ENCODE measurements at regions not wholly inside any gene's neighbourhood (a gene's known extent, or its start where the extent isn't known, plus 50 kb on each side); places are given as distances from the start of the nearest gene placed in this dataset.

DNA sequence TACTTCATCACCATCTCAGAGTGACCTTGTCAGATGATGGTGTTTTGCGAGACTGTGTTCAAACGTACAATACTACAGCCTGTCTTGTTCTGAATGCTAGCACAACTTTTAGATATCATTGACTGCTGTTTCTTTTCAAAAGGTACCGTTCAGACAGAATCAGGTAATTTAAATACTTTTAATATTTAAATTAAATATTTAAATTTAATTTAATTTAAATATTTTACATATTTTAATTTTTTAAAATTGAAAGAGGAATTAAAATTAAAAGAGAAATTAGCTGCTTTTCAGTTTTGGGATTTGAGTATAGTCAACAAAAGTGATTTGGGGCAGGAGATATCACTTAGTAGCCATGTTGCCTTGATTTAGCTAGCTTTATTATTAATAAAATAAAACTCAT, 642.1 kb upstream of the CCDC179 start:
- Histone ChIP-seq H3K4me1 (ENCODE audit: insufficient read depth, low read length) (no peaks in the 10 kb centered on the region), H3K4me3 (ENCODE audit: low read length) (no peak overlapping the region), H3K27me3 (ENCODE audit: insufficient read depth, low read length) (no peaks in the 10 kb centered on the region), H3K9me3 (ENCODE audit: low read length) (no peaks in the 10 kb centered on the region), H2AFZ (ENCODE audit: low read depth, low read length) (no peak overlapping the region), H3K36me3 (ENCODE audit: insufficient read depth, low read length) (no peaks in the 10 kb centered on the region)

DNA sequence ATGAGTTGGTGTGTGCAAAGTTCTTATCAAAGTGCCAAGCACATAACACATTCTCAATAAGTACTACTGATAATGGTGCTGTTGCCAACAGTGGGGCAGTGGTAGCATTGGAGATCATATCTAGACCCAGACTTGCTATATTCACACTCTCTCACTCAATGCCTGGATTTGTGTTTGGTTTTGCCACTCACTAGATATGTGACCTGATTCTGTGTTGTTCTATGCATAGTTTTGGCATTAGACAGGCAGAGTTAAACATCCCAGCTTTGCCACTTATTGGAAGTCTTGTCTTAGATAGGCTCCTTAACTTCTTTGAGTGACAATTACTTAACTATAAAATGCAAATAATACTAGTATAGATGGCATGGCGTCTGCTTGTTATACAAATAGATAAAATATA, 642.6 kb upstream of the CCDC179 start:
- H3K9me3 ChIP-seq (ENCODE audit: low read length): no peaks in the 10 kb centered on the region
- H3K4me3 ChIP-seq (ENCODE audit: low read length): no peak overlapping the region
- H3K4me1 ChIP-seq (ENCODE audit: insufficient read depth, low read length): no peaks in the 10 kb centered on the region
- H2AFZ ChIP-seq (ENCODE audit: low read depth, low read length): no peak overlapping the region
- no peaks in the 10 kb centered on the region for H3K27me3 ChIP-seq (ENCODE audit: insufficient read depth, low read length)
- no peaks in the 10 kb centered on the region for H3K36me3 ChIP-seq (ENCODE audit: insufficient read depth, low read length)

DNA sequence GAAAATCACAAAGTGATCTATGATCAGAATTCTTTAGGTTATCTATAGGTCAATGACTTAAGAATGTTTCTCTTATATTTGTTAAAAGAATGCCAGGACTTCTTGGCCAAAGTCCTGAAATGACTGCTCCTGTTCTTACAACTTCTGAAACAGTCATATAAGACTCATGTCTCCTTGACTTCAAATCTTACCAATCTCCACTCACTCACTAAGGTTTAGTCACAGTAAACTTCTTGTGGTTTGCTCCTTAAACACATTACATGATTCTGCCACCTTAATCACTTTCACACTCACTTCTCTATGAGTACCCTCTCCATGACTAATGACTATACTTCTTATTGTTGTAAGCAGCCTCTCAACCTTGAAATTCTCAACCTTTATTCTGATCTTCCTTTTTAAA, 648.7 kb upstream of the CCDC179 start:
- Histone ChIP-seq H2AFZ (ENCODE audit: low read depth, low read length) (no peak overlapping the region), H3K36me3 (ENCODE audit: insufficient read depth, low read length) (no peaks in the 10 kb centered on the region), H3K4me1 (ENCODE audit: insufficient read depth, low read length) (no peaks in the 10 kb centered on the region), H3K27me3 (ENCODE audit: insufficient read depth, low read length) (no peaks in the 10 kb centered on the region), H3K4me3 (ENCODE audit: low read length) (no peak overlapping the region), H3K9me3 (ENCODE audit: low read length) (no peaks in the 10 kb centered on the region)

DNA sequence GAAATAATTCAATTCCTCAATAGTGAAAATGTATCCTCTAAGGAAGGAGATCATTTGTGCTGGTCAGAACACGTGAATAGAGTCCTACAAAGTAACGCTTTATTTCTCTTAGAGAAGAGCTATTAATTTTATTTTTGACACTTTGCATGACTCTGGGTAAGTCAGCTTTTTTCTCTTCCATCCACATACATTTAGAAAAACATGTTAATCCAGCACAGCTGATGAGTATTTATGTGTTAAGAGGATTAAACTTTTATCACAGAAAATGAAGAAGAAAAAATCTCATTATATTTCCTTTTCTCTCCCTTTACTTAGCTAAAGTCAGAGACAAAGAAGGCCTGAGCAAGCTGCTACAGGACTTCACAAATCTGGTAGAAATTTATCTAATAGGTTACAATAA, 649.5 kb upstream of the CCDC179 start:
- Histone ChIP-seq H3K27me3 (ENCODE audit: insufficient read depth, low read length) (no peaks in the 10 kb centered on the region), H3K4me3 (ENCODE audit: low read length) (no peak overlapping the region), H3K36me3 (ENCODE audit: insufficient read depth, low read length) (no peaks in the 10 kb centered on the region), H2AFZ (ENCODE audit: low read depth, low read length) (no peak overlapping the region), H3K4me1 (ENCODE audit: insufficient read depth, low read length) (no peaks in the 10 kb centered on the region), H3K9me3 (ENCODE audit: low read length) (no peaks in the 10 kb centered on the region)

DNA sequence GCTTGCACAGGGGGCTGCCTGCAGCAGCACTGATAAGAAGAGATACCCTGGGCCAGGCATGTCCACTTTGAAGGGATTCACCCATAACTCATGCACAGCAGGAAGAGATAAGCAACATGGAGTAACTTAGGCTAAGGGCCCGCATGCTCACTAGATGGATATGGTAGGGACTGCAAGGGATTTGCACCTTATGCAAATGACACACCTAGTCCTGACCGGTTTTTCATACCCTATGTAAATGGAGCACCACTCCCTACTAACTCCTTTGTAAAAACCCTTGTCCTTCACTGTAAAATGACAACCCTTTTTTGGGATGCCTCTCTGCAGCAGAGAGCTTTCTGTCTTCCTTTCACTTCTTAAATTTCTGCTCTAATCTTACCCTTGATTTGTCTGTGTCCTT, 658.9 kb upstream of the CCDC179 start:
- Histone ChIP-seq H3K36me3 (ENCODE audit: insufficient read depth, low read length) (no peaks in the 10 kb centered on the region), H3K4me3 (ENCODE audit: low read length) (no peak overlapping the region), H3K4me1 (ENCODE audit: insufficient read depth, low read length) (no peaks in the 10 kb centered on the region), H2AFZ (ENCODE audit: low read depth, low read length) (no peak overlapping the region), H3K27me3 (ENCODE audit: insufficient read depth, low read length) (no peaks in the 10 kb centered on the region), H3K9me3 (ENCODE audit: low read length) (no peaks in the 10 kb centered on the region)

DNA sequence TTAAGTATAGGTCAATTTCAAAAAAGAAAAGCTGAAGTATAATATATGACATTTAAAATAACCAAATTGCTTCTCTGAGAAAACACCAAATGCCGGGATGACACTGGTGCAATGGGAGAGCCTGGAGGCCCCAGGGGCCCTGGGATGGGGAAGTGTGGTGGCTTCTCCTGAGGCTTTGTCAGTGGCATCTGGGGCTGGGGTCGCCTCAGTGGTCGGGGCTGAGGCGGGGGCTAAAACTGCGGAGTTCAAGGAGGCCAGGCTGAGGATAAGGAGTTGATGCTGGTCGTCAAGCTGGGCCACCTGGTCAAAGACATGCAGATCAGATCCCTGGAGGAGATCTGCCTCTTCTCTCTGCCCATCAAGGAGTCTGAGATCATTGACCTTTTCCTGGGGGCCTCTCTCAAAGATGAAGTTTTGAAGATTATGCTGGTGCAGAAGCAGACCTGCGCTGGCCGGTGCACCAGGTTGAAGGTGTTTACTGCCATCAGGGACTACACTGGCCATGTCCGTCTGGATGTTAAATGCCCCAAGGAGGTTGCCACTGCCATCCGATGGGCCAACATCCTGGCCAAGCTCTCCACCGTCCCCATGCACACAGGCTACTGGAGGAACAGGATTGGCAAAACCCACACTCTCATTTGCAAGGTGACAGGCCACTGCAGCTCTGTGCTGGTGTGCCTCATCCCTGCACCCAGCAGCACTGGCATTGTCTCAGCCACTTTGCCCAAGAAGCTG, 660.1 kb upstream of the CCDC179 start:
- Histone ChIP-seq H3K36me3 (ENCODE audit: insufficient read depth, low read length) (no peaks in the 10 kb centered on the region), H3K9me3 (ENCODE audit: low read length) (no peaks in the 10 kb centered on the region), H3K4me3 (ENCODE audit: low read length) (no peak overlapping the region), H3K4me1 (ENCODE audit: insufficient read depth, low read length) (no peaks in the 10 kb centered on the region), H2AFZ (ENCODE audit: low read depth, low read length) (no peak overlapping the region), H3K27me3 (ENCODE audit: insufficient read depth, low read length) (no peaks in the 10 kb centered on the region)

DNA sequence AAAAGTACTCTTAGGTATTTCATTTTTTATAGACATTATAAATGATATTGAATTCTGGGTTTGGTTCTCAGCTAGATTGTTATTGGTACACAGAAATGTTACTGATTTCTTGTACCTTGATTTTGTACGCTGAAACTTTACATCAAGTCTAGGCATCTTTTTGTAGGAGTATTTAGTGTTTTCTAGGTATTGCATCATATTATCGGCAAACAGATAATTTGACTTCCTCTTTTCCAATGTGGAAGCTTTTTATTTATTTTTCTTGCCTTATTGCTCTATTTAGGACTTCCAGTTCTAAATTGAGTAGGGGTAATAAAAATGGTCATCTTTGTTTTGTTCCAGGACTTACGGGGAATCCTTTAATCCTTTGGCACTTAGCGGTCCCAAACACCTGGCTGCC, 676.6 kb upstream of the CCDC179 start:
- H3K4me3 ChIP-seq (ENCODE audit: low read length): no peak overlapping the region
- no peaks in the 10 kb centered on the region for H3K4me1 ChIP-seq (ENCODE audit: insufficient read depth, low read length)
- H2AFZ ChIP-seq (ENCODE audit: low read depth, low read length): no peak overlapping the region
- no peaks in the 10 kb centered on the region for H3K27me3 ChIP-seq (ENCODE audit: insufficient read depth, low read length)
- H3K9me3 ChIP-seq (ENCODE audit: low read length): no peaks in the 10 kb centered on the region
- H3K36me3 ChIP-seq (ENCODE audit: insufficient read depth, low read length): no peaks in the 10 kb centered on the region

DNA sequence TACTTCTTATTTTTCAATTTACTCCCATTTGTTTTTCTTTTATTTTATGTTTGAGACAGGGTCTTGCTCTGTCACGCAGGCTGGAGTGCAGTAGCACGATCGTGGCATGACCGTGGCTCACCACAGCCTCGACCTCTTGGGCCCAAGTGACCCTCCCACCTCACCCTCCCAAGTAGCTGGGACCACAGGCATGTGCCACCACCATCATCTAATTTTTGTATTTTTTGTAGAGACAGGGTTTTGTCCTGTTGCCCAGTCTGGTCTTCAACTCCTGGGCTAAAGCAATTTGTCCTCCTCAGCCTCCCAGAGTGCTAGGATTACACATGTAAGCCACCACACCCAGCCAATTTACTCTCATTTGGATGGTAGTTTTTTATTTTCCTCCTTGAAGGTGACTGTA, 679.3 kb upstream of the CCDC179 start:
- H3K27me3 ChIP-seq (ENCODE audit: insufficient read depth, low read length): no peaks in the 10 kb centered on the region
- H3K4me3 ChIP-seq (ENCODE audit: low read length): no peak overlapping the region
- H2AFZ ChIP-seq (ENCODE audit: low read depth, low read length): no peak overlapping the region
- H3K4me1 ChIP-seq (ENCODE audit: insufficient read depth, low read length): no peaks in the 10 kb centered on the region
- H3K36me3 ChIP-seq (ENCODE audit: insufficient read depth, low read length): no peaks in the 10 kb centered on the region
- no peaks in the 10 kb centered on the region for H3K9me3 ChIP-seq (ENCODE audit: low read length)

DNA sequence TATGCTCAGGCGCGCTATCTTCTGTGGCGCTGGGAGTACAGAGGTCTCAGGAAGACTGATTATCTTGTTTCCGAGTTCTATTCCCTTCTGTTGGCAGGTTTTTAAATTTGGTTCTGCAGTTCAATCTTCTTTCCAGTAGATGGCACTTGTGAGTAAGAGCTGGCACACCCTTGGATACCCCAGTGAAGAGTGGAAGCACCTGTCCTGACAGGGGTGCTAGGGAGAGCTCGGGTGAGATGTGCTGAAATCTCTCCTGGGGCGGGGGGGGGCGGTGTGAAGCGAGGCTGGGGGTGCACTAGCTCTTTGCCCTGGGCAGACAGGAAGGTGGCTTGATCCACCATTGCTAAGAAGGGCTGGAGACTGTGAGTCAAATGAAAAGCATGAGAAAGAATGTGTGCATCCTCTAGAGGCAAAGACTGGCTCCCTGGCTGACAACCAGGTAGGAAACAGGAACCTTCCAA, 679.9 kb upstream of the CCDC179 start:
- Histone ChIP-seq H2AFZ (ENCODE audit: low read depth, low read length) (no peak overlapping the region), H3K9me3 (ENCODE audit: low read length) (no peaks in the 10 kb centered on the region), H3K36me3 (ENCODE audit: insufficient read depth, low read length) (no peaks in the 10 kb centered on the region)

DNA sequence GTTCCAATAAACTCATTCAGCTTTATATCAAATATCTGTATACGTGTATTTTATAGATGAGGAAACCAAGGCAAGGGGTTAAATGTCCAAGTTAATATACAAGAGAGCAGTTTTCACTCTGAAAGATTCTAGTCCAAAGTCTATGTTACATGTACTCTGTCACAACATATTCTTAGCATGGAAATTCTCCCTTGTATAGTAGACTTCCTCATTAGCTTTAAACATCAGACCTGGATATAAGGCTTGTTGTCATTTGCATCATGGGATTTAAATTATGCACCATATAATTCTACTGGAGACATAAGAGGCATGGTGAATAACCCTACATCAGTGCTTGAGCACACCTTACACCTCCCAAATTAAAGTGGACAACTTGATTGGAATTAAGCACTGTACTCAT, 681.9 kb upstream of the CCDC179 start:
- no peaks in the 10 kb centered on the region for H3K27me3 ChIP-seq (ENCODE audit: insufficient read depth, low read length)
- no peak overlapping the region for H3K4me3 ChIP-seq (ENCODE audit: low read length)
- H3K36me3 ChIP-seq (ENCODE audit: insufficient read depth, low read length): no peaks in the 10 kb centered on the region
- no peaks in the 10 kb centered on the region for H3K4me1 ChIP-seq (ENCODE audit: insufficient read depth, low read length)
- H2AFZ ChIP-seq (ENCODE audit: low read depth, low read length): no peak overlapping the region
- H3K9me3 ChIP-seq (ENCODE audit: low read length): no peaks in the 10 kb centered on the region

More for the DNA sequence above, 679.9 kb upstream of the CCDC179 start:
- H3K4me1 ChIP-seq (ENCODE audit: insufficient read depth, low read length): no peaks in the 10 kb centered on the region
- H3K27me3 ChIP-seq (ENCODE audit: insufficient read depth, low read length): no peaks in the 10 kb centered on the region
- H3K4me3 ChIP-seq (ENCODE audit: low read length): no peak overlapping the region

DNA sequence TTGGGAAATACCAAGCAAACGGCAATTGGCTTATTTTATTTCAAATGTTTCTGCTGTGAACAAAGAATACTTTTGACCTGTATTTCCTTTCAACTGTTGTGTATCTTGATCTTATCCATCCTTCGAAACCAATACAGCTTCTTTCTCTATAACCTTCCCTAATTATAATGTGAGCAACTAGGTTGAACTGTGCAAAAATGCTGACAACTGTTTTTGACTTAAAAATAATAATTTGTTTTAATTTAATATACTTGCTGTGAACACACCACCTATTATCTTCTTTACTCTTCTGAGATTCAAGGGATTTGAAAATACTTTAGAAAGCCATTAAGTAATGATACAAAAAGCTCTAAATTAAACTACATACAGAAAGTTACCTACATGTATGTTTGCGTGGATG, 682.5 kb upstream of the CCDC179 start:
- H3K36me3 ChIP-seq (ENCODE audit: insufficient read depth, low read length): no peaks in the 10 kb centered on the region
- no peaks in the 10 kb centered on the region for H3K27me3 ChIP-seq (ENCODE audit: insufficient read depth, low read length)
- H2AFZ ChIP-seq (ENCODE audit: low read depth, low read length): no peak overlapping the region
- H3K9me3 ChIP-seq (ENCODE audit: low read length): no peaks in the 10 kb centered on the region
- no peaks in the 10 kb centered on the region for H3K4me1 ChIP-seq (ENCODE audit: insufficient read depth, low read length)
- H3K4me3 ChIP-seq (ENCODE audit: low read length): no peak overlapping the region

DNA sequence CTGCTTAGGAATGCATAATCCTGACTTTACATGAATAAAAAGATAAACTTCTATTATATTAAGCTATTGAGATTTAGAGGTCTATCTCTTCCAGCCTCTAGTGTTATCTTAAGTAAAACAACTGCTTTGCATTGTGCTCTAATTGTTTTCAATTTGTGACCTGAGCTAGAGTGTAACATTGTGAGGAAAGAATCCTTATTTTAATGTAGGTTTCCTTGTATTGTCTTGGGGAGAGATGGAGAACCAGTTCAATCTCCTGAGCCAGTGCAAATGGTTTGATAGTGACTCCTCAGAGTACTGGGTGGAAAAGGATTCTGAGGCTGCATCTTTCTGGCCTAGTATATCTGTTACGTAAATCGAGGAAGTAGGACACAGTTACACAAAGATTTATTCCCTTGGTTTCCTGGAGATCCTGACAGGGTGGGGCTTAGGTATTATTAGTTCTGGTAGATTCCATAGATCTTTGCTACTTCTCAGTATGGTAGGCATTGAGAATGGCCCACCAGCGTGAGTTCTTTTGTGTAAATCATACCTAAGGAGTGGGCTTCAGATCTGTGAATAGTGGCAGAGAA, 683.5 kb upstream of the CCDC179 start:
- Histone ChIP-seq H3K9me3 (ENCODE audit: low read length) (no peaks in the 10 kb centered on the region), H3K4me1 (ENCODE audit: insufficient read depth, low read length) (no peaks in the 10 kb centered on the region), H3K27me3 (ENCODE audit: insufficient read depth, low read length) (no peaks in the 10 kb centered on the region), H3K36me3 (ENCODE audit: insufficient read depth, low read length) (no peaks in the 10 kb centered on the region), H3K4me3 (ENCODE audit: low read length) (no peak overlapping the region), H2AFZ (ENCODE audit: low read depth, low read length) (no peak overlapping the region)

DNA sequence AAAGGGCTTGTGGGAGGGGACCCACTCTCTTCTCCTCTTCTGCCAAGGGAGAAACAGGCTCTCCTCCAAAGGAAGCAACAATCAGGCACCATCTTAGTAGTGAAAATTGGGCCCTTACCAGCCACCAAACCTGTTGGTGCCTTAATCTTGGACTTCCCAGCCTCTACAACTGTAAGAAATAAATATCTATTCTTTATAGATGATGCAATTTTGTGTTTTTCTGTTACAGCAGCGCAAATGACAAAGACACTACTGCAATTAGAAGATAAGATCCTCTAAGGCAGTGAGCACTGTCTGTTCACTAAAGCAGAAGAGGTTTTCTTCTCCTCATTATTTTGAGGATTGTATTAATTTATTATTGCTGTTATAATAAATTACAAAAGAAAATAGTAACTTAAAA, 691.4 kb upstream of the CCDC179 start:
- no peaks in the 10 kb centered on the region for H3K27me3 ChIP-seq (ENCODE audit: insufficient read depth, low read length)
- no peak overlapping the region for H3K4me3 ChIP-seq (ENCODE audit: low read length)
- no peaks in the 10 kb centered on the region for H3K9me3 ChIP-seq (ENCODE audit: low read length)
- peaks cover 4% of the 10 kb centered on the region for H3K4me1 ChIP-seq (ENCODE audit: insufficient read depth, low read length)
- H2AFZ ChIP-seq (ENCODE audit: low read depth, low read length): no peak overlapping the region
- no peaks in the 10 kb centered on the region for H3K36me3 ChIP-seq (ENCODE audit: insufficient read depth, low read length)

DNA sequence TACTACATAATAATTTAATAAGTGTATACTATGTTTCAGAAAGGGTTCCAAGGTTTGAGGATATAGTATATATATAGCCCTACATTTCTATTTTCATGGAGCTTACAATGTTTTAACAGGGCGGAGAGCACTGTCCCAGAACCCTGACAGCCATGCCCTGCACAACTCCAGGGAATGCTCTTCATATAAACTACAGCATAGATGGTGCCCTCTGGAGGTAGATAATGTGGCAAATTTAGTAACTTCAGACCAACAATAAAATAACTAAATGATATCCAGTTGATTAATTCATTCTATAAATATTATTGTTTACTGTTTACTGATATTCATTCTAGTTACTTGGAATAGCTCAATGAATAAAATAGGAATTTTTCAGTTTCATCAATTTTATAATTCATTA, 693.7 kb upstream of the CCDC179 start:
- no peaks in the 10 kb centered on the region for H3K27me3 ChIP-seq (ENCODE audit: insufficient read depth, low read length)
- no peak overlapping the region for H3K4me3 ChIP-seq (ENCODE audit: low read length)
- no peak overlapping the region for H2AFZ ChIP-seq (ENCODE audit: low read depth, low read length)
- no peaks in the 10 kb centered on the region for H3K36me3 ChIP-seq (ENCODE audit: insufficient read depth, low read length)
- no peaks in the 10 kb centered on the region for H3K9me3 ChIP-seq (ENCODE audit: low read length)
- peaks cover 4% of the 10 kb centered on the region for H3K4me1 ChIP-seq (ENCODE audit: insufficient read depth, low read length)
